Activated CD4-positive, alpha-beta memory T cell treated with anti-CD3 and anti-CD28 coated beads for 36 hours (primary cell): ENCODE measurements at regions not wholly inside any gene's neighbourhood (a gene's known extent, or its start where the extent isn't known, plus 50 kb on each side); places are given as distances from the start of the nearest gene placed in this dataset.

Experiments
- CTCF ChIA-PET: fragments of 350-600 bp; sonication (Branson Sonifier 250); formaldehyde crosslinking; loops from one replicate; lab custom pipeline; 2021; ENCODE audit warnings: antibody characterized with exemption, inconsistent platforms; lab: Charles Lee
- POLR2A ChIA-PET: fragments of 350-600 bp; sonication (Branson Sonifier 250); formaldehyde crosslinking; loops from one replicate; lab custom pipeline; 2021; ENCODE audit warnings: antibody characterized with exemption; lab: Charles Lee
- DNase-seq: peaks from one replicate; pipeline ENCODE4 v3.0.0-alpha.2; 2020
- H3K27ac Mint-ChIP-seq: one replicate; pipeline ENCODE4 v1.8.0; 2021; ENCODE audit warnings: mixed read lengths
- H3K27me3 Mint-ChIP-seq: one replicate; pipeline ENCODE4 v1.8.0; 2021; ENCODE audit warnings: mixed read lengths
- H3K36me3 Mint-ChIP-seq: one replicate; pipeline ENCODE4 v1.8.0; 2021; ENCODE audit warnings: mixed read lengths
- H3K4me1 Mint-ChIP-seq: one replicate; pipeline ENCODE4 v1.8.0; 2021; ENCODE audit warnings: low read depth, mixed read lengths
- H3K4me3 Mint-ChIP-seq: one replicate; pipeline ENCODE4 v1.8.0; 2021; ENCODE audit warnings: mild to moderate bottlenecking, mixed read lengths
- H3K9me3 Mint-ChIP-seq: one replicate; pipeline ENCODE4 v1.8.0; 2021; ENCODE audit warnings: mixed read lengths
- intact Hi-C: fragments of 100-400 bp; cut with micrococcal nuclease; formaldehyde crosslinking; loops from one replicate; pipeline ENCODE4 v1.15.1; 2023

- POLR2A ChIA-PET, result no interaction called here
- H3K27me3 Mint-ChIP-seq, result no peaks in the 10 kb centered on the region
These were observed 68.6 kb upstream of the FOXA2 start for GRCh38 chr20:22652681-22653588.

GRCh38 chr20:22653658-22654642 is 69.6 kb upstream of the FOXA2 start:
- H3K27me3 Mint-ChIP-seq, result no peaks in the 10 kb centered on the region
- H3K27ac Mint-ChIP-seq, result no peak overlapping the region
- H3K9me3 Mint-ChIP-seq, result peaks cover 3% of the 10 kb centered on the region
- no peak for DNase-seq
- ChIA-PET CTCF (no interaction called here), POLR2A (no interaction called here)
- intact Hi-C loops, result no loop called here
- H3K4me1 Mint-ChIP-seq, result no peaks in the 10 kb centered on the region
- H3K4me3 Mint-ChIP-seq, result no peak overlapping the region
- no peaks in the 10 kb centered on the region for H3K36me3 Mint-ChIP-seq

More at GRCh38 chr20:22652681-22653588, 68.6 kb upstream of the FOXA2 start:
- H3K9me3 Mint-ChIP-seq, result peaks cover 3% of the 10 kb centered on the region
- no peak for DNase-seq
- H3K27ac Mint-ChIP-seq, result no peak overlapping the region
- no peak overlapping the region for H3K4me3 Mint-ChIP-seq
- CTCF ChIA-PET, result no interaction called here
- intact Hi-C loops, result no loop called here
- H3K36me3 Mint-ChIP-seq, result no peaks in the 10 kb centered on the region
- H3K4me1 Mint-ChIP-seq, result no peaks in the 10 kb centered on the region

GRCh38 chr20:22663528-22664025 is 79.2 kb upstream of the FOXA2 start:
- no peaks in the 10 kb centered on the region for H3K36me3 Mint-ChIP-seq
- no peak overlapping the region for H3K27ac Mint-ChIP-seq
- H3K4me1 Mint-ChIP-seq, result no peaks in the 10 kb centered on the region
- POLR2A ChIA-PET, result no interaction called here
- intact Hi-C loops, result no loop called here
- no peaks in the 10 kb centered on the region for H3K27me3 Mint-ChIP-seq
- DNase-seq, result no peak
- peaks cover 8% of the 10 kb centered on the region for H3K9me3 Mint-ChIP-seq
- H3K4me3 Mint-ChIP-seq, result no peak overlapping the region
- CTCF ChIA-PET, result interaction anchor here (0.9 kb wide), 1 partner anchor 28 kb away, joined by 4 read pairs; no protein-coding TSS in a partner anchor

- no peak overlapping the region for H3K4me3 Mint-ChIP-seq
- intact Hi-C loops, result no loop called here
- H3K9me3 Mint-ChIP-seq, result peaks cover 22% of the 10 kb centered on the region
- no peaks in the 10 kb centered on the region for H3K36me3 Mint-ChIP-seq
- DNase-seq, result no peak
- H3K4me1 Mint-ChIP-seq, result no peaks in the 10 kb centered on the region
- H3K27ac Mint-ChIP-seq, result no peak overlapping the region
- H3K27me3 Mint-ChIP-seq, result no peaks in the 10 kb centered on the region
- ChIA-PET POLR2A (no interaction called here), CTCF (no interaction called here)
These were observed 82.8 kb upstream of the FOXA2 start for GRCh38 chr20:22667198-22667597.

- no peak for DNase-seq
- H3K4me1 Mint-ChIP-seq, result no peaks in the 10 kb centered on the region
- H3K36me3 Mint-ChIP-seq, result no peaks in the 10 kb centered on the region
- CTCF ChIA-PET, result no interaction called here
- H3K4me3 Mint-ChIP-seq, result no peak overlapping the region
- intact Hi-C loops, result no loop called here
- H3K27me3 Mint-ChIP-seq, result no peaks in the 10 kb centered on the region
- no peak overlapping the region for H3K27ac Mint-ChIP-seq
- POLR2A ChIA-PET, result no interaction called here
- H3K9me3 Mint-ChIP-seq, result peaks cover 19% of the 10 kb centered on the region
These were observed 87.8 kb upstream of the FOXA2 start for GRCh38 chr20:22672191-22672590.

- CTCF ChIA-PET, result no interaction called here
- no peak overlapping the region for H3K27ac Mint-ChIP-seq
- intact Hi-C loops, result no loop called here
- no peak for DNase-seq
- H3K27me3 Mint-ChIP-seq, result no peaks in the 10 kb centered on the region
- no peaks in the 10 kb centered on the region for H3K36me3 Mint-ChIP-seq
- no peaks in the 10 kb centered on the region for H3K4me1 Mint-ChIP-seq
- H3K9me3 Mint-ChIP-seq, result peaks cover 14% of the 10 kb centered on the region
- H3K4me3 Mint-ChIP-seq, result no peak overlapping the region
- POLR2A ChIA-PET, result no interaction called here
These were observed 89.1 kb upstream of the FOXA2 start for GRCh38 chr20:22673467-22673866.

GRCh38 chr20:22675341-22675740 is 91.0 kb upstream of the FOXA2 start:
- H3K4me1 Mint-ChIP-seq, result no peaks in the 10 kb centered on the region
- no peak overlapping the region for H3K27ac Mint-ChIP-seq
- H3K9me3 Mint-ChIP-seq, result peaks cover 12% of the 10 kb centered on the region
- CTCF ChIA-PET, result no interaction called here
- intact Hi-C loops, result no loop called here
- H3K27me3 Mint-ChIP-seq, result no peaks in the 10 kb centered on the region
- H3K4me3 Mint-ChIP-seq, result no peak overlapping the region
- POLR2A ChIA-PET, result no interaction called here
- no peaks in the 10 kb centered on the region for H3K36me3 Mint-ChIP-seq
- DNase-seq, result no peak

- H3K4me1 Mint-ChIP-seq, result no peaks in the 10 kb centered on the region
- H3K36me3 Mint-ChIP-seq, result no peaks in the 10 kb centered on the region
- CTCF ChIA-PET, result interaction anchor here (1.4 kb wide), 1 partner anchor 13 kb away, joined by 4 read pairs; no protein-coding TSS in a partner anchor
- H3K9me3 Mint-ChIP-seq, result peaks cover 7% of the 10 kb centered on the region
- no peak overlapping the region for H3K4me3 Mint-ChIP-seq
- no peak for DNase-seq
- no peak overlapping the region for H3K27ac Mint-ChIP-seq
- no peaks in the 10 kb centered on the region for H3K27me3 Mint-ChIP-seq
- POLR2A ChIA-PET, result no interaction called here
- intact Hi-C loops, result no loop called here
These were observed 94.3 kb upstream of the FOXA2 start for GRCh38 chr20:22678678-22679077.

- ChIA-PET POLR2A (no interaction called here), CTCF (interaction anchor here (1.4 kb wide), 1 partner anchor 13 kb away, joined by 4 read pairs; no protein-coding TSS in a partner anchor)
- intact Hi-C loops, result no loop called here
- no peak overlapping the region for H3K27ac Mint-ChIP-seq
- peaks cover 7% of the 10 kb centered on the region for H3K9me3 Mint-ChIP-seq
- no peak for DNase-seq
- H3K4me3 Mint-ChIP-seq, result no peak overlapping the region
- H3K36me3 Mint-ChIP-seq, result no peaks in the 10 kb centered on the region
- no peaks in the 10 kb centered on the region for H3K27me3 Mint-ChIP-seq
- H3K4me1 Mint-ChIP-seq, result no peaks in the 10 kb centered on the region
These were observed 94.8 kb upstream of the FOXA2 start for GRCh38 chr20:22679197-22679596.

- H3K36me3 Mint-ChIP-seq, result no peaks in the 10 kb centered on the region
- H3K4me1 Mint-ChIP-seq, result no peaks in the 10 kb centered on the region
- POLR2A ChIA-PET, result no interaction called here
- intact Hi-C loops, result no loop called here
- H3K4me3 Mint-ChIP-seq, result no peak overlapping the region
- H3K9me3 Mint-ChIP-seq, result peaks cover 7% of the 10 kb centered on the region
- H3K27ac Mint-ChIP-seq, result no peak overlapping the region
- DNase-seq, result no peak
- no peaks in the 10 kb centered on the region for H3K27me3 Mint-ChIP-seq
- CTCF ChIA-PET, result interaction anchor here (0.8 to 1.0 kb wide), 2 partner anchors 11 to 50 kb away, joined by 3 to 4 read pairs; no protein-coding TSS in a partner anchor
These were observed 95.8 kb upstream of the FOXA2 start for GRCh38 chr20:22680031-22680740.

GRCh38 chr20:22681591-22682248 is 97.3 kb upstream of the FOXA2 start:
- H3K9me3 Mint-ChIP-seq, result peaks cover 7% of the 10 kb centered on the region
- no peak overlapping the region for H3K4me3 Mint-ChIP-seq
- CTCF ChIA-PET, result interaction anchor here (0.8 to 1.6 kb wide), 3 partner anchors 9 to 343 kb away, joined by 3 to 9 read pairs (median 6); no protein-coding TSS in a partner anchor
- intact Hi-C loops, result no loop called here
- no peaks in the 10 kb centered on the region for H3K4me1 Mint-ChIP-seq
- H3K36me3 Mint-ChIP-seq, result no peaks in the 10 kb centered on the region
- no peak overlapping the region for H3K27ac Mint-ChIP-seq
- DNase-seq, result no peak
- no peaks in the 10 kb centered on the region for H3K27me3 Mint-ChIP-seq
- POLR2A ChIA-PET, result no interaction called here
